ENCODE measurements at regions not wholly inside any gene's neighbourhood (a gene's known extent, or its start where the extent isn't known, plus 50 kb on each side); places are given as distances from the start of the nearest gene placed in this dataset.

GRCh38 chr11:10931761-10932670, 74.2 kb upstream of the ZBED5 start:
- no peak overlapping the region for H3K14ac ChIP-seq (ENCODE audit: insufficient read length)
- no peak overlapping the region for H2BK120ac ChIP-seq (replicated peaks; ENCODE audit: low read depth, low read length)
- TF ChIP-seq RAD21 (IDR thresholded peaks at IDR 0.05 in 1 of 2, conservative IDR thresholded peaks at IDR 0.05 in 1 of 2; ENCODE audit: low read depth in 2 of 2, low read length in 2 of 2) = no peak
- 0 out of 2 replicates have a peak, but pooled peaks have one; percentile 0 for TF ChIP-seq SUZ12 (IDR thresholded peaks at IDR 0.05; ENCODE audit: low read length)
- TF ChIP-seq YY1 (IDR thresholded peaks at IDR 0.05; ENCODE audit: low read depth, low read length) = 0 out of 2 replicates have a peak, but pooled peaks have one; percentile 7
- TF ChIP-seq NRF1 (IDR thresholded peaks at IDR 0.05; ENCODE audit: low read depth, low read length) = no peak
- peak in 1 of 2 experiments; percentile 31; a peak in 1 of 3 replicates for TF ChIP-seq POLR2A (IDR thresholded peaks at IDR 0.05; ENCODE audit: control extremely low read depth in 1 of 2, low read depth in 2 of 2, low read length in 2 of 2)
- no peaks in the 10 kb centered on the region; a peak in 1 of 4 replicates for H3K9me3 ChIP-seq (ENCODE audit: insufficient read depth in 2 of 2, low read depth in 1 of 2, low read length in 1 of 2)
- FAIRE-seq = no peak
- peak overlapping the region; percentile 44 to 85 (median 64) for H3K4me3 ChIP-seq (ENCODE audit: extremely low read depth in 1 of 4, insufficient read depth in 2 of 4, low read depth in 3 of 4, low read length in 4 of 4)
- H3K79me2 ChIP-seq (ENCODE audit: control insufficient read depth in 1 of 2, insufficient read depth in 2 of 2, low read length in 2 of 2) = no peaks in the 10 kb centered on the region
- H2BK12ac ChIP-seq (ENCODE audit: low read depth, low read length) = 0 out of 2 replicates have a peak overlapping the region, but pooled peaks have one; percentile 32
- peak overlapping the region; percentile 79 to 93 for H3K4me2 ChIP-seq (ENCODE audit: insufficient read depth in 1 of 2, low read depth in 2 of 2, low read length in 2 of 2)
- H3K23me2 ChIP-seq (ENCODE audit: low read depth, low read length) = peaks cover 12% of the 10 kb centered on the region
- H3K27ac ChIP-seq (ENCODE audit: low read depth, low read length) = no peak overlapping the region
- peak overlapping the region; percentile 88; the same call in 1 of the 2 replicates for H2AFZ ChIP-seq (ENCODE audit: low read length)
- POLR2A ChIA-PET (ENCODE audit: partially characterized antibody) = interaction anchor here (0.6 to 3.8 kb wide), 9 partner anchors 10 to 181 kb away, joined by 3 to 35 read pairs (median 3); partner anchors contain the start of genes CTR9, EIF4G2 and ZBED5
- H3K4ac ChIP-seq (replicated peaks; ENCODE audit: insufficient read length, low read depth, low read length) = peak overlapping the region; percentile 69
- peak overlapping the region; percentile 45 for H4K91ac ChIP-seq (replicated peaks; ENCODE audit: insufficient read length, low read length)
- H3K56ac ChIP-seq (replicated peaks; ENCODE audit: insufficient read length, low read depth, low read length) = no peak overlapping the region
- peak overlapping the region; percentile 43 for H4K5ac ChIP-seq (ENCODE audit: insufficient read length, low read depth, low read length)
- no peaks in the 10 kb centered on the region for H4K20me1 ChIP-seq (replicated peaks in 1 of 2; ENCODE audit: control insufficient read depth in 1 of 2, insufficient read depth in 2 of 2, low read length in 2 of 2)
- peaks cover 3 to 14% (median 5%) of the 10 kb centered on the region in 4 experiments; a peak in 4 of 7 replicates for H3K4me1 ChIP-seq (replicated peaks in 1 of 4; ENCODE audit: control insufficient read depth in 3 of 4, insufficient read depth in 4 of 4, low read length in 3 of 4)
- no peak overlapping the region for H3K23ac ChIP-seq (ENCODE audit: insufficient read length)
- H3K27me3 ChIP-seq (replicated peaks in 1 of 4; ENCODE audit: control insufficient read depth in 3 of 4, extremely low read depth in 1 of 4, insufficient read depth in 3 of 4, low read length in 3 of 4) = peaks cover 0 to 11% (median 10%) of the 10 kb centered on the region in 4 experiments; a peak in 5 of 7 replicates
- 34% methylated on average over 11 of the region's 14 CpGs; no CpG with 5 or more reads in 1 of the 2 experiments for WGBS, 2 experiments (ENCODE audit: extremely low coverage in 1 of 2, insufficient coverage in 1 of 2, insufficient read length in 1 of 2, insufficient replicate concordance in 2 of 2, low coverage in 1 of 2, low lambda C conversion rate in 2 of 2, missing lambda C conversion rate in 1 of 2)
- CTCF ChIA-PET (ENCODE audit: partially characterized antibody) = interaction anchor here (0.7 to 2.8 kb wide), 10 partner anchors 11 to 855 kb away, joined by 3 to 24 read pairs (median 4); no protein-coding TSS in a partner anchor
- no peak overlapping the region for H2BK15ac ChIP-seq (ENCODE audit: low read length)
- H2BK5ac ChIP-seq (ENCODE audit: low read depth, low read length) = peak overlapping the region; percentile 57; the same call in 1 of the 2 replicates
- H3K36me3 ChIP-seq (ENCODE audit: control insufficient read depth in 2 of 4, insufficient read depth in 4 of 4, low read length in 3 of 4) = no peaks in the 10 kb centered on the region
- H2AK5ac ChIP-seq (ENCODE audit: low read depth, low read length) = no peak overlapping the region
- peak in 1 of 2 experiments; percentile 71 for DNase-seq (ENCODE audit: low read depth in 1 of 2, low spot score in 2 of 2)
- H3K18ac ChIP-seq (ENCODE audit: extremely low read depth, low read length) = peak overlapping the region; percentile 91
- H3K79me1 ChIP-seq (ENCODE audit: low read depth, low read length) = no peaks in the 10 kb centered on the region
- peak overlapping the region; percentile 11; the same call in 1 of the 2 replicates for H4K8ac ChIP-seq (ENCODE audit: extremely low read depth, insufficient read depth, low read length)
- H2BK20ac ChIP-seq (ENCODE audit: low read length) = peak overlapping the region; percentile 21; the same call in 1 of the 2 replicates
- H3K9ac ChIP-seq (replicated peaks in 1 of 4; ENCODE audit: extremely low read depth in 1 of 4, low read depth in 3 of 4, low read length in 3 of 4) = peak overlapping the region in 3 of 4 experiments; percentile 27 to 61 (median 35); a peak in 4 of 7 replicates

Measured in H1 (cell line).